Activated naive CD4-positive, alpha-beta T cell treated with anti-CD3 and anti-CD28 coated beads, Interleukin-2, amount 50 U/mL, for 72 hours (primary cell): ENCODE measurements at regions not wholly inside any gene's neighbourhood (a gene's known extent, or its start where the extent isn't known, plus 50 kb on each side); places are given as distances from the start of the nearest gene placed in this dataset.
A peak's percentile ranks its signal among the peaks of the same experiment; 100 is the strongest.
"Not testable (repeated sequence)": the region's sequence is repeated elsewhere in the genome, so short reads cannot be mapped to it uniquely, and the experiment has no call there.

Experiments
- ATAC-seq, 2 donors: fragments of 150-1000 bp; cut with Tn5 transposase; 2 replicates each; pipeline ENCODE4 v1.10.0; 2021; ENCODE audit warnings: mild to moderate bottlenecking in 2 of 2, moderate library complexity in 2 of 2
- DNase-seq, 2 donors: peaks; one replicate each; pipeline ENCODE4 v3.0.0; 2021 to 2022; ENCODE audit warnings: low spot score in 2 of 2
- H3K27ac Mint-ChIP-seq, 2 donors: one replicate each; pipeline ENCODE4 v1.8.0; 2022; ENCODE audit warnings: mild to moderate bottlenecking in 2 of 2, mixed read lengths in 2 of 2
- H3K36me3 Mint-ChIP-seq, 2 donors: one replicate each; pipeline ENCODE4 v1.8.0; 2022; ENCODE audit warnings: mixed read lengths in 2 of 2
- H3K9me3 Mint-ChIP-seq, 2 donors: one replicate each; pipeline ENCODE4 v1.8.0; 2022; ENCODE audit warnings: mixed read lengths in 2 of 2

- DNase-seq (no peak), ATAC-seq (no peak)
- no peaks in the 10 kb centered on the region for H3K9me3 Mint-ChIP-seq
- H3K27ac Mint-ChIP-seq, result no peak overlapping the region
- H3K36me3 Mint-ChIP-seq, result no peaks in the 10 kb centered on the region
These were observed 101.5 kb upstream of the USP15 start for GRCh38 chr12:62158461-62159360.

DNA sequence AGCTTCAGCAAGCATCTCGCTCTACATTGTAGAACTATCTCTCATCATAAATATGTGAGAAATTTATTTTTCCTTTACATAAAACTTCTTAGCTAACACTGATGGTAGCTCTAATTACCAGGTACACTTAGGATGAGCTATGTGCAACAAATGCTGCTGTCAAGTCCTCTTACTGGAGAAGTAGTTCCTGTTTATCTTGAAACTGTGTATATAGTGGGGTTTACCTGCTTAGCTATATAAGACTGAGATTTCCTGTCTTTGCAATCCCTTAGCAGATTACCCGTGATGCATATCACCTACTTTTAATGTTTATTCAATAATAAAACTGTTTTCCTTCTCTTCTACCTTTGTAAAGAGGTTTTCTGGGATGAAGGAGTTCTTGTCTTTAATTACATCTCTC, 98.0 kb upstream of the USP15 start:
- Mint-ChIP-seq H3K27ac (no peak overlapping the region), H3K9me3 (no peaks in the 10 kb centered on the region), H3K36me3 (no peaks in the 10 kb centered on the region)
- DNase-seq, result no peak
- ATAC-seq, result no peak

DNA sequence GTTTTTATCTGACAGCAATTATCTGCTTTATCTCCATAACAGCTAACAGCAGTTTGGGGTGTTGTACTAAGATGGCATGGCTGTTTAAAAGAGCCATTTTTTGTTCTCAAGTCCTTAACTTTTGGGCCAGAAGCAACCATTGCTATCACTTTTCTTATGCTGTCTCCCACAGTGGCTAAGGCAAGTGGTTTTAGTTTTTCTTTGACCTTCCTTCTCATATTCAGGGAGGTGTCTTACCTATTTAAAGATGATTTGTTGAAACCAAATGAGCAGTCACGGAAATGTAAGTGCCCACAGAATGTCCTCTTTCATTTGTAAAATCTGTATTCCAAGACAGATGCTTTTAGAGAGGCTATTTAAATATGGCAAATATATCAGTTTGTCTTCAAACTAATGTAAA, 96.8 kb upstream of the USP15 start:
- no peaks in the 10 kb centered on the region for H3K36me3 Mint-ChIP-seq
- DNase-seq, result no peak
- H3K9me3 Mint-ChIP-seq, result no peaks in the 10 kb centered on the region
- ATAC-seq, result no peak
- H3K27ac Mint-ChIP-seq, result no peak overlapping the region

DNA sequence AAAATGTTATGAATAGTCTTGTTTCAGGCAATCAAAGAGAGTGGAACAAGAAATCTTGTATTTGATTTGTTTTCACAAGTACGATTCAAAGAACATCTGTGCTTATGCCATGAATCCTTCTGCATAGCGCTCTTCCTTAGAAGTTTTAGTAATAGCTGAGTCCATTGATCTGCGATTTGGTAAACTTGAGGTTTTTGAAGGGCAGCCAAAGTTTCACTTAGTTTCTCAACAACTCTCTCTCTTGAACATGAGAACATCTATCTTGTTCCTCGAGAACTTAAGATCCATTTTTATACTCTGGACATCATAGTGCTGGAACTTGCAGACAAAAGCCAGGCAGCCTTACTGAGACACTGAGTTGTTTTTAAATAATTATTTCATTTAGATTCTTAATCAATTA, 96.2 kb upstream of the USP15 start:
- Mint-ChIP-seq H3K9me3 (no peaks in the 10 kb centered on the region), H3K36me3 (no peaks in the 10 kb centered on the region), H3K27ac (no peak overlapping the region)
- DNase-seq (no peak), ATAC-seq (no peak)

- no peak for DNase-seq
- no peak for ATAC-seq
- H3K9me3 Mint-ChIP-seq, result no peaks in the 10 kb centered on the region
- no peaks in the 10 kb centered on the region for H3K36me3 Mint-ChIP-seq
- no peak overlapping the region for H3K27ac Mint-ChIP-seq
These were observed 93.7 kb upstream of the USP15 start for GRCh38 chr12:62166525-62166924.

DNA sequence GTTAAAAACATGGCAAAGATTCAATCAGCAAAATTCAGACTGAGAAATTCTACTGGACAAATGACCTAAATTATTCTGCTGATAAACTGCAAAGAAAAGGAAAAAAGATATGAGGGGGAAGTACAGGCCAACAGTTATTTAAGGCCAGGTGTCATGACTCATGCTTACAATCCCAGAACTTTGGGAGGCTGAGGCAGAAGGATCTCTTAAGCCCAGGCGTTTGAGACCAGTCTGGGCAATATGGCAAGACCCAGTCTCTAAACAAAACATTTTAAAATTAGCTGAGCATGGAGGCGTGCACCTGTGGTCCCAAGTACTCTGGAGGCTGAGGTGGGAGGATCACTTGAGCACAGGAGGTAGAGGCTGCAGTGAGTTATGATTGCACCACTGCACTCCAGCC, 91.8 kb upstream of the USP15 start:
- Mint-ChIP-seq H3K27ac (no peak overlapping the region), H3K36me3 (no peaks in the 10 kb centered on the region), H3K9me3 (no peaks in the 10 kb centered on the region)
- ATAC-seq (no peak), DNase-seq (no peak)

DNA sequence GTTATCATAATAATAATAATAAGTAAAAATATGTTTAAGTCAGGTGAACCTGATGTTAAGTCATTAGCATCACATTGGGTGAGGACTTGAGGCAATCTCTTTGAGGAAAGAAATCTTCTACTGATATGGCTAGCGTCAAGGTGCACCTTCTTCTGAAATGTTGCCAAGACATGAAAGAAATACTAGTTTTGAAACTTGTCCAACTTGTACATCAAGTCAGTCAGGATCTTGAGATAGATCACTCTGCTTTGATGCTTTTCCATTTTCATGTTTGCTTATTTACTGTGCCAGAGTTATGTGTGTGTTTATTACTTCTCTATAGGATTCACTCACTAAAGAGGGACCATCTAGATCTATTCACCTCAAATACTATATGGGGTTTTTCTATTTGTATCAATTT, 90.0 kb upstream of the USP15 start:
- Mint-ChIP-seq H3K27ac (no peak overlapping the region), H3K9me3 (no peaks in the 10 kb centered on the region), H3K36me3 (no peaks in the 10 kb centered on the region)
- ATAC-seq, result no peak
- no peak for DNase-seq

GRCh38 chr12:62190689-62191490, 69.3 kb upstream of the USP15 start:
- ATAC-seq, result peak; percentile 14 to 21
- DNase-seq, result peak in 1 of 2 donors; percentile 13
- Mint-ChIP-seq H3K36me3 (peaks cover 0 to 5% of the 10 kb centered on the region in 2 donors), H3K9me3 (no peaks in the 10 kb centered on the region), H3K27ac (no peak overlapping the region)

DNA sequence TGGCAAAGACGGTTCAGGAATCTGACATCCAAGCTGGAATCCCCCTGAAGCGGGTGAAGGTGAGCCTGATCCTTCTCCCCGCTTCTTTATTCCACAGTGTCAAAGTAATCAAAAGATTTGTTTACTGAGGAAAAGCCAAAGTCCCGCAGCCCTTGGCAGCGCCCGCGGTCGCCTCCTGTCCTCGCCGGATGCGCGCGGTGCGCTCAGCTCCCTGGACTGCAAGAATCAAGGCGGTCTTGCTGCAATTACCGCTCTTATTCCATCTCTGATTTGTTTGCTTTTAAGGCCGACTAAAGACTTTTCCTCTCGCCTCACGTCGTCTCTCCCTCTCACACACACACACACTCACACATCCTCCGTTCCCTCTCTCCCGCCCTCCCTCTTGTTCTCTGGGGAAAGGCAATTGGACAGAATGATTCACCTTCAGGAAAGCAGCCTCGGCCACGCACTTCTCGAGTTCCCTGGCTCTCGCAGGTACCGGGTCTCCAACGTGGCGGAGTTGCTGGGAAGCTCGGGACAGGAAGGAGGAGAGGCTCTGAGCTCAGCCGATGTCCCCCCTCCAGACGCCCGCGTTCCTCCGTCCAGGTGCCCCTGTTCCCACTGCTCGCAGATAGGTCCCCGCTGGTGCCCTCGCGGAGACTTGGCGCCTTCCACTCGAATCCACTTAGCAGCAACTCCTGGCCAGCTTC, 68.6 kb upstream of the USP15 start:
- Mint-ChIP-seq H3K36me3 (peaks cover 0 to 5% of the 10 kb centered on the region in 2 donors), H3K27ac (no peak overlapping the region), H3K9me3 (no peaks in the 10 kb centered on the region)
- DNase-seq, result peak; percentile 31 to 54
- ATAC-seq, result peak; percentile 47

- peak; percentile 45 to 54 for DNase-seq
- Mint-ChIP-seq H3K27ac (peak overlapping the region in 1 of 2 donors; percentile 50), H3K9me3 (no peaks in the 10 kb centered on the region), H3K36me3 (peaks cover 0 to 5% of the 10 kb centered on the region in 2 donors)
- peak; percentile 84 to 90 for ATAC-seq
These were observed 67.9 kb upstream of the USP15 start for GRCh38 chr12:62192180-62192902.

DNA sequence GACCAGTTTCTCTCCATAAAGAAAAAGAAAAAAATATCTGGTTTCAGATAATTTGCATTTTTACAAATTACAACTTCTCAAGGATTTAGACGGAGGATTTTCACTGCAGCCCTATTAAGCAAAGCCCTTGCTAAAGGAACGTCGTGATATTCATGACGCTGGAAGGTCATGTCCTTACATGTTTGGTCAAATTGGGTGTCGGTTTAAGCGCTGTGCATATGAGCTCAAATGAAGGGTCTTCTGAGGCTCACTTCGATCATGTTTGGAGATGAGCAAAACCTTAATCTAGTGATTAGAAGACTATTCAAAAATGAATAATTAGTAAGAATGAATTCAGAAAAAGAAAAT, 67.3 kb upstream of the USP15 start:
- Mint-ChIP-seq H3K36me3 (peaks cover 0 to 5% of the 10 kb centered on the region in 2 donors), H3K27ac (peak overlapping the region in 1 of 2 donors; percentile 50)

DNA sequence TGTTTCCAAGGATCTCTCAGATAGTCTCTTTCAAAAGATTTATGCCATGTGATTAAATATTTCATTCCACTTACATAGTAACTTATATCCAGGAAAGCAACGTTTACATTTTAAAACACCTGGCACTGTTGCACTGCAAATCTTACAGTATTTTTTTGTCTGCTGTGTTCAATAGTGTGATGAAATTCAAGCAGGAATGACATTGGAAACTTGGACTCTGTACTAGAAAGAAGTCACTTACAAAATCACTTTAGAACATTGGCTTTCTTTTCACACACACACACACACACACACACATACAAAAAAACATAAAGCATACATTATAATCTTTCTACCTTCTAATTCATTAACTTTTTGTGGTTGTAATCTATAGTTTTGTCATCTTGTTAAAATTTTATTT, 66.2 kb upstream of the USP15 start:
- DNase-seq (no peak), ATAC-seq (no peak)
- peaks cover 0 to 5% of the 10 kb centered on the region in 2 donors for H3K36me3 Mint-ChIP-seq
- no peak overlapping the region for H3K27ac Mint-ChIP-seq
- no peaks in the 10 kb centered on the region for H3K9me3 Mint-ChIP-seq

More for the DNA sequence above, 67.3 kb upstream of the USP15 start:
- DNase-seq (no peak), ATAC-seq (peak in 1 of 2 donors; percentile 14)
- no peaks in the 10 kb centered on the region for H3K9me3 Mint-ChIP-seq

- no peak for ATAC-seq
- DNase-seq, result no peak
- no peaks in the 10 kb centered on the region for H3K9me3 Mint-ChIP-seq
- peaks cover 0 to 5% of the 10 kb centered on the region in 2 donors for H3K36me3 Mint-ChIP-seq
- no peak overlapping the region for H3K27ac Mint-ChIP-seq
These were observed 65.6 kb upstream of the USP15 start for GRCh38 chr12:62194616-62195015.

GRCh38 chr12:62196146-62196545, 64.1 kb upstream of the USP15 start:
- ATAC-seq (no peak), DNase-seq (no peak)
- Mint-ChIP-seq H3K27ac (no peak overlapping the region), H3K36me3 (peaks cover 0 to 15% of the 10 kb centered on the region in 2 donors), H3K9me3 (peaks cover 0 to 6% of the 10 kb centered on the region in 2 donors)

DNA sequence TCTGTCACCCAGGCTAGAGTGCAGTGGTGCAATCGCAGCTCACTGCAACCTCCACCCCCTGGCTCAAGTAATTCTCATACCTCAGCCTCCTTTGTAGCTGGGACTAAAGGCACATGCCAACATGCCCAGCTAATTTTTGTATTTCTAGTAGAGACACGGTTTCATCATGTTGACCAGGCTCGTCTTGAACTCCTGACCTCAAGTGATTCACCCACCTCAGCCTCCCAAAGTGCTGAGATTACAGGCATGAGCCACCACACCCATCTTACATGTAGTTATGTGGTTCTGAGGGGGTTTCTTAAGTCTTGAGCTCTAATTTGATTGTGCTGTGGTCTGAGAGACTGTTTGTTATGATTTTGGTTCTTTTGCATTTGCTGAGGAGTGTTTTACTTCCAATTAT, 57.3 kb upstream of the USP15 start:
- H3K9me3 Mint-ChIP-seq, result peaks cover 18 to 26% of the 10 kb centered on the region in 2 donors
- not testable (repeated sequence) for DNase-seq, H3K27ac Mint-ChIP-seq, ATAC-seq
- H3K36me3 Mint-ChIP-seq, result peaks cover 19 to 33% of the 10 kb centered on the region in 2 donors

- H3K36me3 Mint-ChIP-seq, result peaks cover 19 to 31% of the 10 kb centered on the region in 2 donors
- ATAC-seq (no peak), DNase-seq (no peak)
- H3K27ac Mint-ChIP-seq, result no peak overlapping the region
- peaks cover 18 to 26% of the 10 kb centered on the region in 2 donors for H3K9me3 Mint-ChIP-seq
These were observed 54.9 kb upstream of the USP15 start for GRCh38 chr12:62205346-62205745.
